Effector CD4-positive, alpha-beta T cell (primary cell): ENCODE measurements at regions not wholly inside any gene's neighbourhood (a gene's known extent, or its start where the extent isn't known, plus 50 kb on each side); places are given as distances from the start of the nearest gene placed in this dataset.
"Not testable (repeated sequence)": the region's sequence is repeated elsewhere in the genome, so short reads cannot be mapped to it uniquely, and the experiment has no call there.

Experiments
- DNase-seq: peaks from one replicate; pipeline ENCODE4 v3.0.0-alpha.2; 2020

- DNase-seq, result not testable (repeated sequence)
These were observed 100.6 kb downstream of the TMEM168 start for GRCh38 chr7:112689466-112690177.

DNA sequence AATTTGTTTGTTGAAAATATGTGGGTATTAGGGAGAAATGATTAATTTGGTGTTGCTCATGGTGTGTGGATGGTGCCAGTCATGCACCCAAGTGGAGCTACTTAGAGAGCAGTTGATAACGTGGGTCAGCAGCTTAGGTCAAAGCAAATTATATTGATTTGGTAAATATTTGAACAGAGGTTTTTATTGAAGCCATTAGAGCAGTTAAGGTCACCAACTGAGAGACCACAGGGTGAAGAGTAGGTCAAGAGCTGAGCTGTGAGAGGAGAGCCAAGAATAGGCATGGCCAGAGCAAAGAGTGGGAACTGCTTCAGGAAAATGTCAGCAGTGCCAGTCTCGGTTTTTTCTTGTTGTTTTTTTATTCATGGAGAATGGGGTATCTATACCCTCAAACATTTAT lies 97.9 kb downstream of the TMEM168 start:
- DNase-seq, result no peak

GRCh38 chr7:112697211-112697610 lies 93.0 kb downstream of the TMEM168 start:
- DNase-seq, result not testable (repeated sequence)

DNA sequence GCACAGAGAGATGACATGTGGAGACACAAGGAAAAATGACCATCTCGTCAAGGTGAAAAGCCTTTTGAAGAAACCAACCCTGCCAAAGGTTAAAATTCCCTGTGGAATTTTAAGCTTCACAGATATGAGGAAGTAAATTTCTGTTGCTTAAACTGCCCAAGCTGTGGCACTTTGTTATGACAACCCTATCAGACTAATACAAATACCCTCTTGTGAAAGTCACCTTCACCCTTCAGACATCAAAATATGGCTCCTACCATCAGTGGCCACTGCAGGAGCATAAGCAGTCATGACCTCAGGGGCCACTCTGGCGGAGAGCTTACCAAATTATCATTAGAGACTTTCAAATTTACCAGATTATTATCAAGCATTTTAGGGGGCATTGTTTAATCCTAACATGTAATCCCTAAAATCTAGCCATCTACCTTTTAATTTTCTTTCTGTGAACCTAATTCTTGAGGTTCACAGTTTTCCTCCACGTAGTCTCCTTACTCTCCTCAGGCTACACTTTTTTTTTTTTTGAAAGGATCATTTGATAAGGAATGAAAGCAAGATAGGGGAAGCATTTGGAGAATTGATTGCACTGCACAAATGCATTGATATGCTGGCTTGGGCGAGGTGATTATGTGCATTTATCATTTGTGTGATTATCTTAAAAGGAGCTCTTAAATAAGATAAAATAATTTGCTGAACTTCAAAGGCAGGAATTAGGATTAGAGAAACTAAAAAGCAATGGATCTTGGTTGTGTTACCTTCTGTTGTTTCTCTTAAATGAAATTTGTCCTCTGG lies 90.3 kb downstream of the TMEM168 start:
- DNase-seq, result no peak

DNA sequence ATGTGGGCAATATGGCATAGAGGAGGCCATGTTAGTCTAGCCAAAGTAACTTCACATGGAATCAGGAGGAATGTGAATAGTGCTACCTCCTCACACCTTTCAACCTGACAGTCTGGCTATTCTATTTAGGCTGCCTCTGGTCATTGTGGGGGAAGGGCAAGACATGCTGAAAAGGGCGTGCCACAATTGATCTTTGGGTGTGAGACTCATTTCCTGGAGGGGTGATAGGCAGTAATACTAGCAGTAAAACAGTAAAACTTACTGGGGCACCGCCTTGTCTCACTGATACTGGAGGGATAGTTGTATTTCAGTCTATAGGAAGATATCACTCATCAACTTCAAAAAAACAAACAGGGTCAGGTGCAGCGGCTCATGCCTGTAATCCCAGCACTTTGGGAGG lies 88.7 kb downstream of the TMEM168 start:
- no peak for DNase-seq

DNA sequence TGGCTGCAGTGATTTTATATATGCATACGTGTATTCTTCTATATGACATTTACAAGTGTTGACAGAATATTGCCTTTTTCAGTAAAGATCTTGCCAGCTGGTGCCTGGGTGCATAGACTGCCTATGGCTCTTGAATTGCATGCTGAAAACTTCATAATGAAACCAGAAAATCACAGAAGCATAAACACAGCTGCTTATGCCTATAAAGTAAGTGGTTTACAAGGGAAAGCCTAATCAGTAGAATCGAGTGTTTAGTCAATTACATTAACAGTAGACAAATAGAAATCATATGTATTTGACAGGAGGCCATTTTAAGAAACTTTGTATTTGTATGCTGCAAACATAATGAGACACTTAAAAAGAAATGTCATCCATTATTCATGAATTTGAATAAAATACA lies 82.5 kb downstream of the TMEM168 start:
- no peak for DNase-seq

DNA sequence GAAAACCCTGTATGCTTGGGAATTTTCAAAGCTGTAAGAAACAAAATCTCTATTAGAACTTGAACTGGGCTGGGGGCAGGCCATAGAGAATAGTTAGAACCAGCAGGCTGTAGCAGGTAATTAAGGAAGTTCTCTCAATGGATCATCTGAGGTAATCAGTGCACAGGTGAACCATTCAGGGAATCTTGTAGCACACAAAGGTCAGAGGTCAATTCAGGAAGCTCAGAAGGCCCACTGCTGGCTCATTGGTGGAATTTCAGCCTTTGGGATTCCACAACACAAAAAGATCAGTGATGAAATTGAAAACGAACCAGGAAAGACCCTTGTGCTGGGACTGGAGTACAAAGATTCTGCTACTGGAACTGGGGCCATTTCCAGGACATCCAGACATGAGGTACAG lies 82.0 kb downstream of the TMEM168 start:
- DNase-seq, result no peak
